Ecto neural progenitor cell (in vitro differentiated cells): ENCODE measurements at regions not wholly inside any gene's neighbourhood (a gene's known extent, or its start where the extent isn't known, plus 50 kb on each side); places are given as distances from the start of the nearest gene placed in this dataset.

Experiments
- DNase-seq: peaks from one replicate; pipeline ENCODE4 v3.0.0-alpha.2; 2018; ENCODE audit warnings: low spot score

DNA sequence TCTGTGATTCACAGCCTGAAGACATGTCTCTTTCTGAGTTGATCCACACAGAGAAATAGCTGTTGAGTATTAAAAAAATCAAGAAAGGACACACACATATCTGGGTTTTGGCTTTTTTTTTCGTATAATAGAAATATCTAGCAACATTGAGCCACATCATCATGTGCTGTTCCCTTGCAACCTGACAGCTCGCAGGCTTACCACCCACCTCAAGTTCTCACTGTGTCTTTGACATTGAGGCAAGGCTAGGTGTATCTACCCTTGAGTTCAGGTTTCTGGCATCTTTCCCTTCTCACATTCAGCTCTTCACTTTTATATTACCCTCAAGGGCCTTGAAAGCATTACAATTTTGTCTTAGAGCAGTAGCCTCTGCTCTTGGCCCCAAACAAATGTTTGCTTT lies 490.3 kb upstream of the KIRREL3 start:
- no peak for DNase-seq

DNA sequence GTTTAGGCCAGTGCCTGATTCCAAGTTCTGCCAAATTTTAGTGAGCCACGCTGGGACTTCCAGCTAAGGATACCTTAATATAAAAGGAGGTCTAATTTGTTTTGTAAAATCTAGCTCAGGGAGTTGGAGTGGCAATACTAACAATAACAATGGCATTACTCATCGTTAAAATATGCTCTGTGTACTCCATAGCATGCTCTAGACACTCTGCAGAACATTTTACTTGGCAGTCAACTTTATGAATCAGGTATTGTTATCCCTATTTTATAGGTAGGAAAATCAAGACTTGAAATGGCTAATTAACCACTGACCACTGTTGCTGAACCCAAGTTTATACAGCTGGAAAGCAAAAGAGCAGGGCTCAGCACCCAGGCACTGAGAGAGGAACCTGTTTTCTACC lies 485.0 kb upstream of the KIRREL3 start:
- DNase-seq = no peak

DNA sequence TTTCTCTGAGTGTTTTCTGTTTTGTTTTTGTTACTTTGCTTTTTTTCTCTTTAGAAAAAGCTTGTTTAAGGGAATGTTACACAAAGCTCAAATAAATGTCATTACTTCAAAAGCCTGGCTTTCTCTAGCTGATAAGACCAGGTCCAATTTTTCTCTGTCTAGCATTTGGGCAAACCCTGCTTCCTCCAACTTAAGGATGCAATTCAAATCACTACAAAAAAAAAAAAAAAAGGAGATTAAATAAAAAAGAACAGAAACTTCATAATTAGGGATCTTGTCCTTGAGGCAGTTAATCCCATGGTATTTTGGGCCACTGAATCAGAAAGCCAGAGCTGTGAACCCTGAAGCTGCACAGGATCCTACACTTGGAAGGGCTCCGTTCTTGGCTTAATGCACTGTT lies 480.8 kb upstream of the KIRREL3 start:
- no peak for DNase-seq

DNA sequence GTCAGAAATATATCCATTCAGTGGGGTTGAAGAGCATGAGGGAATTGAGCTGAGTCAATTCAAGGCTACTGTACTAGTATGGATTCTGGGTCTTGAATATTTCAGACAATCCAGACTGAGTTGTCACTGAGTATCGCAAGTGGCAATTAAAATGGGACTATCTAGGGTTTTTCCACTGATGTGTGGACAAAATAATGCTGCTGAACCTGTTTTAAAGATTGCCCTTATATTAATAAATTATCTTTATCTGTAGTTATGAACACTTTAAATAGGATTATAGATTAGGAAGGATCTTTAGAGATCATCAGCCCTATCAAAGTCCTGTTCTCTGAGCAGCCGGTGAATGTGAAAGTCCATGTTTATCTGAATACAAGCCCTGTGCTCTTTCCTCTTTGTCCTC lies 478.3 kb upstream of the KIRREL3 start:
- DNase-seq = no peak

DNA sequence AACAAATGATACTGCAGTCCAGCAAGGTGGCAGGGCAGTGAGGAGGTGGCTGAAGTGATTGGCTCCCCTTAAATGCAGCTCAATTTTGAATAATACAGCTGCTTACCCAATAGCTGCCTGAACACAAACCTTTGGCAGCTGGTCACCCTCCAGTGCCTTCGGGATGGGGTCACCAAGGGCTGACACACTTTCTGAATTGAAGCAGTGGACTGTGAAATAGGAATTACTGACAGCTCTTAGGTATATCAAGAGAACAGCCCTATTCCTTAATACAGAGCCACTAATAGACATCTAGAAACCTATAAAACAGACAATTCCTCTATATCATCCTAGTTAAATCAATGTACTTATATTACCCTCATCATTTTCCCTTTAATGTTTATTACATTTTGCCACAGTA lies 474.2 kb upstream of the KIRREL3 start:
- DNase-seq = no peak

DNA sequence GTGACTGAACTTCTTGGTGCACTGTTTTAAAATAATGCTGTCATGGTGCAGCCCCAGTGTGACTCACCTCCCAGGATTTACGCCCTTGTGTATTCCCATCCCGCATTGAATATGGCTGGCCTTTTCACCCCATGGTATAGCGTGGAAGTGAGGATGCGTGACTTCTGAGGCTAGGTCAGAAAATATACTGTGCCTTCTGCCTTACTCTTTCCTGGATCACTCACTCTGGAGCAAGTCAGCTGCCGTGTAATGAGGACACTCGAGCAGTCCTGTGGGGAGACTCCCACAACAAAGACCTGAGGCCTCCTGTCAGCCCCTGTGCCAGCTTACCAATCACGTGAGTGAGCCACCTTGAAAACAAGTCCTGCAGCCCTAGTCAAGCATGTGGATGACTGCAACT lies 471.9 kb upstream of the KIRREL3 start:
- DNase-seq = no peak

DNA sequence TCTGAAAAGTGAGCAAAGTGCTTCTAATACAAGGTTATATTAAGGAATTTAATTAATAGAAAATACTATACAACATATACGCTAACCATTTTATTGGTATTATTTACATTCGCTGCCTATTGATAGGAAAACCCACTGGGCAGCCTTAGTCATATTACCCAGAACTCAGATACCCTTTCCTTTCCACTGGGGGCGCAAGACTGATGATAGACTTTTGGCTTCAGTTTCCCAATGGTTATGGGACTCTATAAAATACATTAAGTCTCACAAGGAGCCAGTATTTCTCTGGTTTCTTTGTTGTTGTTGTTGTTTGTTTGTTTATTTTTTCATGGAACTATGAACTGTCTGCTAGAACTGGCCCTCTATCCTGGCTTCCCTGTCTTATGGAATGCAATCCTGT lies 471.1 kb upstream of the KIRREL3 start:
- DNase-seq = no peak

DNA sequence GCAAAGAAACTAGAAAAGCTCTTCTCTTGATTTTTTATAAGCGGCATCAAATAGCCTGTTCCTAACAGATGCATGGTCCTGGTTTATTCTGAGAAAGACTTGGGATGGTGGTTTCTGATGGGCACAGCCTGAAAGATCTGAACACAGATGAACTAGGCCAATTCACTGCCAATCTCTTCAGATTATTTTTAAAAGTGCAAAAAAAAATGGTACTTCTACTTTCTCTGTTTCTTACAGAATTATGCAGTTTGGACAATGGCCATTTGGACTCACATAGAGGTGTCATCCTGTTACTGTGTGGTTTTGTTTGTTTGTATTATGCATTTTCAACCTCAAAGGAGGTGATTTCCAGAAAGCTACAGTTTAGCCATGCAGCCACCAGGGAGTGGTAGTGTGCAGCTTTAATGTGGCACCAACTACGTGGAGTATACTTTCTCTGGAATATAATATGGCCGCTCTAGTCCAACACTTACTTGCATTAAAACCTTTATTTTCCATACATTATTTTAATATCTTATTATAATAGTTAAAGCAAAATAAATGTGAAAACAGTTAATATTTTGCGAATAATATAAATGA lies 469.8 kb upstream of the KIRREL3 start:
- DNase-seq = no peak

DNA sequence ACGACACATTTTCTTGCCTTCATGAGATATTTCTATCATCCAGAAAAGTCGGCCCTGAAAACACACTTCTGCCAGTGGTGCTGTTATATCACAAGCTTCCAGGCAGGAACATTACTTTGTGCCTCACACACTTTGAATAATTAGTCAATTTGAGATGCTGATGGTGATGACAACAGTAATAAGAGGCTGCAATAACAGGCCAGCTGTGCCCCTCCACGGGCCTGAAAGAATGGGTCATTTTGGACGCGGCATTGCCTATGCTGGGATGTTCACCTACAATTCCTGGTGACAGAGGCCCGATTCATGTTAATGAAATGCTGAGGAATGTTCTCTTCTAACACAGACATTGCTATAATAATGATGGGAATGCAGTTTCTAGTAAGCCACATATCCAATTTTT lies 463.8 kb upstream of the KIRREL3 start:
- DNase-seq = no peak

DNA sequence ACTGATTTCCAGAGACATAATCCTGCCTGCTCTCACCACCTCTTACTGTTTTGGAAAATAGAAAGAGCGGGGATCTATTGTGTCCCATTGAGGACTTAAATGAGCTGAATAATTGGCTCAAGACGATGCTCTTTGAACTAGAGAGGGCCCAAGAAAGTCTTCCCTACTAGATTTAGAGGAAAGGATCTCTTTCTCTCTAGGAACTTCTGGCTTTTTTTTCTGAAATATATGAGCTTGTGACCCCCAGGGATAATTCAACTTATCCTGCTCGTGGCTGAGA lies 461.4 kb upstream of the KIRREL3 start:
- no peak for DNase-seq

DNA sequence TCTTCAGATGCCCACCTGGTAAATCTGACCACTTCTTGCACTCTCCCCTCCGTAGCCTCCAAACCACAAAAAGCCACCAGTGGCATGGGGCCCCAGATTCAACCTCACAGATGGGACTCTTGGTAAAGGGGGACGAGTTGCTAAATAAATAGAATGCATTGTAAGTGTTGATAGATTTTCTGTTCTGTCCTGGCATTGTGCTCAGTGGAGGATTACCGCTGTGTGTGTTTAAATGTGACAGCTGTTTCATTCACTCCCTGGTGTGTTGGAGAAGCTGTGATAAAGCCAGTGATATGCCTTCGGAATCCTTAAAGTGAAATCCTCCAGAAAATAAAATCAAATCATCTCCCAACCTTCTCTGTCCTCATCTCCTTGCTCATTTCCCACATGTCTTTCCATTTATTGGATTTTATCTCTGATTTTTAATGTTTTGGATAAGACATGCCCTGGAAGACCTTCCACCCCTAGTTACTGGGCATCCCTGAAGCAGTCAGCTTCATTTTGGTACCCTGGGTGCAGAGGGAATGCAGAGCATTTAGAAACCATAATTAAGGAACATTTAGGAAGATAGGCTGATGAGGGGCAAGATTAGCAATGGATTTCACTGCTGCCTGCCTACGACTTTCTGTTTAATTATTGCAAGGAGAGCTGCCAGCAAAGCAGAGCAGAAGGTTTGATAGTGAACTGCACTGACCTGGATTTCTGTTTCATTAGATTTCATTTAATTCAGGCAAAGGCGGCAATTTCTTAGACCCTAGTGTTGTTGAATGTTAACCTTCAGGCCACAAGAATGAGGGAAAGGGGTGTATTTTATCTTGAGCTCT lies 460.9 kb upstream of the KIRREL3 start:
- DNase-seq = no peak

DNA sequence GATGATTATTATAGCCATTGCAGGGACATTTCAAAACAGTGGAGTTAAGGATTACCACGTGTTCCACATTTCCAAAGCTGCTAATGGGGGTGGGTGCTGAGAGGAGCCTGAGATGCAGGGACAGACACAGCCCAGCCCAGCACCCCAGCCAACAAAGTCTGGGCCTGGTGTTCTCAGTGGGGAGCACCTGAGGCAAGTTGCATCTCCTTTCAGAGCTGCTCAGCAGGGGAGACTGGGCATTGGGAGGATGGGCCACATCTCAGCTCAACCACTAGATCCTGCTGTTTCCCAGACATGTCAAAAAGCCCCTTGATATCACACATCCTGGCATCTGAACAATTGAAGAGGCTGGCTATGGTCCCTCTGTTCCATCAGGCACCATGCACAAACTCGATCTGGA lies 458.0 kb upstream of the KIRREL3 start:
- DNase-seq = no peak

DNA sequence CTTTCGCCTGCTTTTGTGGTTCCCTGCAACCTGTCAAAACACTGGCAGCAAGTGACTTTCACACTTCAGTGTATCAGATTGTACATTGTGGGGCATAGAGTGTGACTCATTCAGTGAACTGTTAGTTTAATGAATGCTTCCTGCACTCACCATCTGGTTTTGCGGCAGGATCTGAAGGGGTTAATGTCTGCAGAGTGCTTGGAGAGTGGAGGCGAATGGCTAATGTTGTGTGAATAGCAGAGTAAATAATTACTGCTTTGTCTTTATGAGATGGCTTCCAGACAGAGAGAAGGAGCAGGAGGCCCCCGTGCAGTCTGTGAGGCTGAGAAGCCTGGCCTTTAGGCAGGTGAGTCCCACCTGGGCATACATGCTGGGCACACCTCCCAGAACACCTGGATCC lies 454.3 kb upstream of the KIRREL3 start:
- DNase-seq = no peak

DNA sequence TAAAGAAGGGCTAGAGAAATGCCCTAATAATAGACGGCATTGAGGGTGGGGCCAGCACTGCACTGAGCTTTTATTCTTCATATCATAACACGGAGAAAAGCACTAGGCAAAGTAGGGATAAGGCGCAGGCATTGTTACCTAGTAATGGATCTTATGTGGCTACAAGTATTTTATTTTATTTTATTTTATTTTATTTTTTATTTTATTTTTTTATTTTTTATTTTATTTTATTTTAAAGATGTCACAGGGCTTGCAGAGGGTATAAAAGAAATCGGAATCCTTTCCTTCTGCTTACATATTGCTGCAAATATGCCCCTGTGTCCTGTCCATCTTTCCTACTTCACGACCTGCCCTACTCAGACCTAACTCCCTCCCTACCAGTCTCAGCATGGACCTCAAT lies 452.0 kb upstream of the KIRREL3 start:
- no peak for DNase-seq

DNA sequence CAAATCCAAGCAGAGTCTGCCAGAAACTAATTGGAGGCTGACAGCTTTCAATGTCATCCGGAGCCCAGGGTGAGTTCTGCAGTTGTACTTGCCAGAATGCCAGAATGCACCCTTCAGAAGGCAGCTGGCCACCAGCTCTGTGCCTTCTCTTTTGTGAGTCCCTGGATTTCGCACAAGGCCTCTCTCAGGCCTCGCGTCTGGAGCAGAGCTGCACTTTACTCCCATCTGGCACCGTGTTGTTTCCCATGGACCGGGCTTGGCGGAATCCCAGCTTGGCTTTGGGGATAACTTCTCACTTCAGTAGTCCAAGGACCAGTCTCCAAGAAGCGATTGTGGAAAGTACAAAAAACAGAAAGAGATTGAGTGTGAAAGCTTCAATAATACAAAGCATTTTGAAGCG lies 451.3 kb upstream of the KIRREL3 start:
- DNase-seq = no peak

DNA sequence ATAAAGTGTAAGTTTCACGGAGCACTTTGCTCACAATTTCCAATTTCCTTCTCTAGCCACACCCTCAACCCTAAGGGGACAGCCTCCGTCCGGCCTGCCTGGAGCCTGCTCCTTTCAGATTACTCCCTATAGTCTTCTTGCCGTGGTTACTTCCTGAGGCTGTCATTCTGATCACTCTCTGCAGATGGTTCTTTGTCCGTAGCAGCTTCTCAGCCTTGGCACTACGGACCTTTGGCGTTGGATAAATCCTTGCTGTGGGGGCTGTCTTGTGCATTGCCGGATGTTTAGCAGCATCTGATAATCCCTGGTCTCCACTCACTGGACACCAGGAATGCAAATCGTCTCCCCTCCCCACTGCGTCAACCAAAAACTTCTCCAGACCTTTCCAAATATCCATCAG lies 447.5 kb upstream of the KIRREL3 start:
- DNase-seq = no peak

DNA sequence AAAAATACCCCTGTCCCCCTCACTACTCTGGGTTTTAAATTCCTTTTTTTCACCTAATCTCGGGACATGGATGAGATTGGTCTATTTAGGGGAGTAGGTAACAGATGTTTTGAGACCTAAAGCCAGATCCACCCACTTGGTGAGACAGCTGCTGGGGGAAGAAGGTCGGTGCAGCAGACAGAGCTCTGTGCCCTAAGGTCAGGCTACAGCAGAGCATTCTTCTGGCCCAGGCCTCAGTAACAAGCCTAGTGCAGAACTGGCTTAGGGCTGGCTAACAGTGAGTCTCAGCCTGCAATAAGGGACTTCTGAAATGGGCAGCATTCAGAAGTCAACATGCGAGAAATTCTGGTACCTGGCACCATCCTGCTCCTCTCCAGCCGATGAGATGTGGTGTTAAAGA lies 444.9 kb upstream of the KIRREL3 start:
- DNase-seq = no peak

DNA sequence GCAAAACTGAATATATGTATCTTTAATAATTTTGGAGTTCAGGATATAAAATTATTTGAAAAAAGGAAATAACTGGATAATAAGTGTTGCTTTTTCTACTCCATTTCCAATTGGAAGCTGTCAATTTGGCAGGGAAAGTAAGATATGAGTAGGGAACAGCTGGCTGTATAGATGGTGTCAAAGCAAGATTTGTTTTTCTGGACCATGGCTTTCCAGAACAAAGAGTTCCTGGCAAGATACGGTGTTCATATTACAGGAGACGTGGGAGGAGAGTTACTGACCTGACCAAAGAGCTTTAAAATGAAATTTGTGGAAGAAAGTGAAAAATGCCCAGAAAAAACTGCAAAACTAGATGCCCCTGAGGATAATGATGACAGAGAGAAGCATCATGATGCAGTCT lies 442.7 kb upstream of the KIRREL3 start:
- no peak for DNase-seq

DNA sequence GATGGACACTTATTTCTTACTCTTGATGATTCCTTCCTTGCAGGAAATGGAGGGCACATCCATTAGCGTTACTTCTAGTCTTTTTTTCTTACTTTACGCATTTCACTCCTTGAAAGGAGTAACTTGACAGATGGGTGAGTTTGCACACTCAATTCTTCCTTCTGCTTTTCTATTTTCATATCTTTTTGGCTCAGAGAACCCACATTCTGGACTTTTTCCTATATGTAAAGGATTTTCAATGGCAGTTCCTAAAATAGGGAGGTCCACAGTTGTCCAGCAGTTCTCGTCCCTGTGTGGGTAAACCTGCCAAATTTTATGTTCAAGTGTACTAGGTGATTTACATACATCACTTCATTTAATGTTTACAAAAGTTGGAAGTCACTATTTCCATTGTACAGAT lies 440.0 kb upstream of the KIRREL3 start:
- DNase-seq = no peak

DNA sequence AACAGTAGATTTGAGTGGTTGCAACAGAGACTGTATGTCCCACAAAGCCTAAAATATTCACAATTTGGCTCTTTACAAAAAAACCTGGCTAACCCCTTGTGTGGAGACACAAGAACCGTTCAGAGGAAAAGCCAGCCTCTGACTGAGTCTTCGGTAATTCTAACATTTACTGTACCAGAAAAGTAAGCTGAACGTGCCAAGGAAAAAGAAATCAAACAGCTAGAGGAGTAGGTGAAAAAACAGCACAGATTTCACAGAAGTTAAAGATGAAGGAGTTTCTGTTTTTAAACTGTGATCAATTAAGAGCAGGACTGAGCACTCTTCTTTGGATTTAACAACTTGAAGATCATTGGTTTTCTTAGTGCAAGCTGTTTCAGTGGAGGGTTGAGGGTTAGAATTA lies 424.7 kb upstream of the KIRREL3 start:
- no peak for DNase-seq

DNA sequence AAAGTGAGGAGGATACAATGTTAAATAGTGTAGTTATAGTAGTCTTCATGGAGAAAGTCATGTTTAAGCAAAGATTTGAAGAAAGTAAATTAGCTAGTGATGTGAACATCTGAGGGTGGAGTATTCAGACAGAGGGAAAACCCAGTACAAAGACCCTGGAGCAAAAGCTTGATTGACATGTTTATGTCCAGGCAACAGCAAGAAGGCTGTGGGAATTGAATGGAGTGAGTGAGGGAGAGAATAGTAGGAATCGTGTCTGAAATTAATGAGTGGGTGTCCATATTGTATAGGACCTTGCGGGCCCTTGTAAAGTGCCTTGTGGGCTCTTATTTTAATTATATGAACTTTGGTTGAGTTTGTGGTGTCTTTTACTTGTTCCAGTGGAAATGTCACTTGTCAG lies 424.1 kb upstream of the KIRREL3 start:
- DNase-seq = no peak

DNA sequence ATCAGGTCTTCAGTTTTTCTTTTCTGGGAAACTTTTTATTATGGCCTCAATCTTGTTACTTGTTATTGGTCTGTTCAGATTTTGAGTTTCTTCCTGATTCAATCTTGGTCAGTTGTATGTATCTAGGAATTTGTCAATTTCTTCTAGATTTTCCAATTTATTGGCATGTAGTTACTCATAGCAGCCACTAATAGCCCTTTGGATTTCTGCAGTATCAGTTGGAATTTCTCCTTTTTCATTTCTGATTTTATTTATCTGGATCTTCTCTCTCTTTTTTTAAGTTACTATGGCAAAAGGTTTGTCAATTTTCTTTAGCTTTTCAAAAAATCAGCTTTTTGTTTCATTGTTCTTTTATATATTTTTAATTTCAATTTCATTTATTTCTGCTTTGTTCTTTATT lies 419.6 kb upstream of the KIRREL3 start:
- DNase-seq = no peak

DNA sequence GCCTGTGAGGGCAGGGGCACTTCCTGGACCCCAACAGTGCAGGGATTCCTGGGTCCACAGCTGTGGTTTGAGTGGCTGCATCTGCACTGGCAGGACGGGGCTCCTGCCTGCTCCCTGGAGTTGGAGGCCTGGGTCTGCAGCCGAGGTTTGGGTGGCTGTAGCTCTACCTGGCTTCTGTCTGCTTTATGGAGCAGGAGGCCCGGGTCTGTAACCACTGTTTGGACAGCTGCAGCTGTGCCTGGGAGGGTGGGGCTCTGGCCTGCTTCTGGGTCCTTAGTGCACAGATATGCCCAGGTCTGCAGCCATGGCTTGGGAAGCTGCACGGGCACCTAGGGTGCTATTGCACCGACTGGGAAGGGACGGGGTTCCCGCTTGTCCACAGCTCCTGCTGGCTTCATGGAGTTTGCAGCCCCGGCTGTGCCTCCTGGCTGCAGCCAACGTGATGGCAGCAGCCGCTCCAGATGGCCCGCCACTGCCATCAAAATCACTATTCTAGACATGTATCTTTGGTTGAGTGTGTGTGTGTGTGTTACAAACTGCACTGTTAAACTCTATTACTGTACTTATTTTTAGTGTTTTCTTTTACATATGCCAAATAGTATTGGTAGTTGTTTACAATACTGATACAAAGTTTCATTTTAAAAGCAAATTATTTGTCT lies 412.3 kb upstream of the KIRREL3 start:
- no peak for DNase-seq

DNA sequence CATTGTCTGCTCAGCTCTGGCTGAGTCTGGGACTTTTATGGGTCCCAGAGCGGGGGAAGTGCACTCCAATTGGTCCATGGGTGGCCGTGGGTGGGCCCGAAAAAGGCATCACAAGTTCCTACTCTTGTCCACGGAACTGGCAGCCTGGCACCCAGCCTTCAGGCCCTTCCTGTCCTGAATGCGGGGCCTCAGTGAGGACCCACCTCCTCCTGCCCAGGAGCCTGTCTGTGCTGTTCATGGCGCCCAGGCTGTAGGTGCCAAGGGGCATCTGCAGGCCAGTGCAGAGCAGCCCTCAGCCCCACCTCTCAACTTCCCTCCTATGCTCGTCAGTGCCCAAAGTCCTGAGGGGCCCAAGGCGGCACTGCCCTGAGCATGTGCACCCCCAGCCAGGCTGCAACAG lies 411.7 kb upstream of the KIRREL3 start:
- no peak for DNase-seq
